Sigmoid colon (tissue), 6 donors: ENCODE measurements at regions not wholly inside any gene's neighbourhood (a gene's known extent, or its start where the extent isn't known, plus 50 kb on each side); places are given as distances from the start of the nearest gene placed in this dataset.

Experiments
- DNase-seq: peaks from one replicate; pipeline ENCODE4 v3.0.0-alpha.2; 2019
- H3K27ac ChIP-seq, 4 donors: fragments of 200-600 bp; sonication (generic); one replicate each; pipeline ENCODE4 v1.5.1; 2016 to 2019; ENCODE audit warnings: mild to moderate bottlenecking in 1 of 4
- H3K27me3 ChIP-seq, 3 donors: fragments of 200-600 bp; sonication (generic); one replicate each; pipeline ENCODE4 v1.5.1; 2019; ENCODE audit warnings: mild to moderate bottlenecking in 1 of 3
- H3K36me3 ChIP-seq, 4 donors: fragments of 200-600 bp; sonication (generic); one replicate each; pipeline ENCODE4 v1.5.1; 2016 to 2019
- H3K4me1 ChIP-seq, 4 donors: fragments of 200-600 bp; sonication (generic); one replicate each; pipeline ENCODE4 v1.5.1; 2017 to 2019
- H3K4me3 ChIP-seq, 4 donors: fragments of 200-600 bp; sonication (generic); one replicate each; pipeline ENCODE4 v1.5.1; 2017 to 2019; ENCODE audit warnings: mild to moderate bottlenecking in 2 of 4, moderate library complexity in 1 of 4
- H3K9me3 ChIP-seq, 4 donors: fragments of 200-600 bp in 3 of 4; sonication (generic) in 3 of 4; one replicate each; pipeline versions ENCODE4 v1.5.1 to v1.6.1; 2013 to 2019
- EP300 ChIP-seq, 4 donors: sonication (generic); formaldehyde crosslinking; IDR thresholded peaks; one replicate each; pipeline ENCODE4 v1.6.1; 2017; ENCODE audit warnings: antibody characterized with exemption in 4 of 4
- POLR2A ChIP-seq, 2 donors: fragments of 450-650 bp; IDR thresholded peaks; one replicate each; pipeline ENCODE4 v1.6.1; 2016; ENCODE audit warnings: antibody characterized with exemption in 2 of 2, mild to moderate bottlenecking in 2 of 2, moderate library complexity in 2 of 2
- POLR2AphosphoS5 ChIP-seq, 4 donors: sonication (generic); formaldehyde crosslinking; IDR thresholded peaks; one replicate each; pipeline ENCODE4 v1.6.1; 2017; ENCODE audit warnings: antibody characterized with exemption in 4 of 4
- WGBS, 2 donors: extraction: QIAGEN DNeasy Blood & Tissue Kit; methylation state at CpG; one replicate each; pipeline ENCODE4 v1.1.7; 2013; 5-methylcytosine and 5-hydroxymethylcytosine counted together
- intact Hi-C: fragments of 100-400 bp; cut with DNase I; formaldehyde crosslinking; loops from one replicate; pipeline ENCODE4 v1.15.1; 2023
- TF ChIP-seq, protein P1 (sequence below), 4 experiments: fragments of 450-650 bp in 3 of 4; fragments of 200-600 bp in 1 of 4; IDR thresholded peaks; one replicate each; pipeline ENCODE4 v1.5.1; 2016 to 2019; ENCODE audit warnings: antibody characterized with exemption in 4 of 4, mild to moderate bottlenecking in 3 of 4, moderate library complexity in 2 of 4
- donor health status: healthy with polysubstance abuse.
- donor health status: healthy.

DNA sequence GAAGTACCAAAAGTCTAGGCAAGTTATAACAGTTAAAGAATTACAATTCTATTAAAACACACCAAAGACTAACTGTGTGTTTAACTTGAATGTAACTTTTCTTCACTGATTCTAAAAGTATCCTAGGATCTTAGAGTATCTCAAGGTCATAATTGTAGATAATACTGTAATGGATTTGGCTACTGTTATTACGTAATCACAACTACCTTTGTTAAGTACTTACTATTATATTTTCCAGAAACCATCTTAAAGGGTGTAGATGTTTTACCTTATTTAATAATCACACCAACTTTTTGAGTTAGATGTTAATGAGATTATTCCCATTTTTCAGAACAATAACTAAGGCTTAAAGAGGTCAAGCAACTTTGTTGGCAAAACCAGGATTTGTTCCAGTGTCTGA is 161.3 kb upstream of the REG3A start:
- intact Hi-C loops: no loop called here

DNA sequence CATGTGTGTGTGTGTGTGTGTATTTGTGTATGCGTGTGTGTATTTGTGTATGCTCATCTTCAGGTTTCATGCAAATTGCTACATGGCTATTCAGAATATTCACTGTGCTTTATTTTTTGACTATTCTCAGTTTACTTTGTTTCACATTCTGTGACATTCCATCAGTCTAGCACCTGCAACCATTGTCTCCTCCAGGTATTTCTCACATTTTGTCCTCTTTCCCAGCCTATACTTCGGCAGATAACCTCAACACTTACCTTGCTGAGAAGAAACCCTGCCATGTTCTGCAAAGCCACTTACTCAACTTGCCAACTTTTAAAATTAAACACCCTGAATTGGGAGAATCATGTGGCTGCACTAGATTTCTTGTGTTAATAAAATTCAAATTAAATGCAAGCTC is 135.4 kb upstream of the REG3A start:
- Histone ChIP-seq H3K36me3 (no peaks in the 10 kb centered on the region), H3K27me3 (no peaks in the 10 kb centered on the region), H3K27ac (no peak overlapping the region), H3K4me1 (no peaks in the 10 kb centered on the region), H3K9me3 (no peaks in the 10 kb centered on the region), H3K4me3 (no peak overlapping the region)
- TF ChIP-seq, protein P1, sequence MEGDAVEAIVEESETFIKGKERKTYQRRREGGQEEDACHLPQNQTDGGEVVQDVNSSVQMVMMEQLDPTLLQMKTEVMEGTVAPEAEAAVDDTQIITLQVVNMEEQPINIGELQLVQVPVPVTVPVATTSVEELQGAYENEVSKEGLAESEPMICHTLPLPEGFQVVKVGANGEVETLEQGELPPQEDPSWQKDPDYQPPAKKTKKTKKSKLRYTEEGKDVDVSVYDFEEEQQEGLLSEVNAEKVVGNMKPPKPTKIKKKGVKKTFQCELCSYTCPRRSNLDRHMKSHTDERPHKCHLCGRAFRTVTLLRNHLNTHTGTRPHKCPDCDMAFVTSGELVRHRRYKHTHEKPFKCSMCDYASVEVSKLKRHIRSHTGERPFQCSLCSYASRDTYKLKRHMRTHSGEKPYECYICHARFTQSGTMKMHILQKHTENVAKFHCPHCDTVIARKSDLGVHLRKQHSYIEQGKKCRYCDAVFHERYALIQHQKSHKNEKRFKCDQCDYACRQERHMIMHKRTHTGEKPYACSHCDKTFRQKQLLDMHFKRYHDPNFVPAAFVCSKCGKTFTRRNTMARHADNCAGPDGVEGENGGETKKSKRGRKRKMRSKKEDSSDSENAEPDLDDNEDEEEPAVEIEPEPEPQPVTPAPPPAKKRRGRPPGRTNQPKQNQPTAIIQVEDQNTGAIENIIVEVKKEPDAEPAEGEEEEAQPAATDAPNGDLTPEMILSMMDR (IDR thresholded peaks at IDR 0.05): no peak
- TF ChIP-seq POLR2A (IDR thresholded peaks at IDR 0.05) (no peak), EP300 (IDR thresholded peaks at IDR 0.05) (no peak)
- DNase-seq: no peak
- intact Hi-C loops: no loop called here
- 65 to 72% methylated on average over 2 of the region's 2 CpGs for WGBS, 2 donors

More for the DNA sequence above, 161.3 kb upstream of the REG3A start:
- H3K36me3 ChIP-seq: no peaks in the 10 kb centered on the region
- WGBS, 2 donors: 93 to 95% methylated on average over 1 of the region's 1 CpG
- no peaks in the 10 kb centered on the region for H3K9me3 ChIP-seq
- no peak for DNase-seq
- no peaks in the 10 kb centered on the region for H3K27me3 ChIP-seq
- no peak overlapping the region for H3K4me3 ChIP-seq
- no peaks in the 10 kb centered on the region for H3K4me1 ChIP-seq
- no peak overlapping the region for H3K27ac ChIP-seq
- TF ChIP-seq, protein P1 (IDR thresholded peaks at IDR 0.05): no peak
- TF ChIP-seq EP300 (IDR thresholded peaks at IDR 0.05) (no peak), POLR2A (IDR thresholded peaks at IDR 0.05) (no peak), POLR2AphosphoS5 (IDR thresholded peaks at IDR 0.05) (no peak)

DNA sequence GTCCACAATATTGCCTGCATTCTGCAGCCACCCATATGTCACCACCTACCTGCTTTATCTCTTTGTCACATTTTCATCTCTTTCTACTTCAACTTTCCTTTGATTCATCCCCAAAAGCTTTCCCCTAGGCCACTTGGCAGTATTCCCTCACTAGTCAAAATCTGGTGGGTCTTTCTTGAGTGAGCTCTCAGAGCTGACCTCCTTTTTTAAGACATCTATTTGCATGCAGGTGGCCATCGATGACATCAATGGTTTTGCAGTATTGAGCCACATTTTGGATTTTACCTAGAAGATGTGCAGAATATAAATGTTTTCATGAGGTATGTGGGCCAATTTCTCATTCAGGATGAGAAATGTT is 133.4 kb upstream of the REG3A start:
- Histone ChIP-seq H3K9me3 (no peaks in the 10 kb centered on the region), H3K4me1 (no peaks in the 10 kb centered on the region), H3K27me3 (no peaks in the 10 kb centered on the region), H3K27ac (no peak overlapping the region), H3K4me3 (no peak overlapping the region), H3K36me3 (no peaks in the 10 kb centered on the region)
- intact Hi-C loops: no loop called here
- WGBS, 2 donors: 75 to 88% methylated on average over 1 of the region's 1 CpG
- DNase-seq: no peak
- no peak for TF ChIP-seq POLR2A (IDR thresholded peaks at IDR 0.05)
- no peak for TF ChIP-seq EP300 (IDR thresholded peaks at IDR 0.05)
- TF ChIP-seq, protein P1 (IDR thresholded peaks at IDR 0.05): no peak
- TF ChIP-seq POLR2AphosphoS5 (IDR thresholded peaks at IDR 0.05): no peak

DNA sequence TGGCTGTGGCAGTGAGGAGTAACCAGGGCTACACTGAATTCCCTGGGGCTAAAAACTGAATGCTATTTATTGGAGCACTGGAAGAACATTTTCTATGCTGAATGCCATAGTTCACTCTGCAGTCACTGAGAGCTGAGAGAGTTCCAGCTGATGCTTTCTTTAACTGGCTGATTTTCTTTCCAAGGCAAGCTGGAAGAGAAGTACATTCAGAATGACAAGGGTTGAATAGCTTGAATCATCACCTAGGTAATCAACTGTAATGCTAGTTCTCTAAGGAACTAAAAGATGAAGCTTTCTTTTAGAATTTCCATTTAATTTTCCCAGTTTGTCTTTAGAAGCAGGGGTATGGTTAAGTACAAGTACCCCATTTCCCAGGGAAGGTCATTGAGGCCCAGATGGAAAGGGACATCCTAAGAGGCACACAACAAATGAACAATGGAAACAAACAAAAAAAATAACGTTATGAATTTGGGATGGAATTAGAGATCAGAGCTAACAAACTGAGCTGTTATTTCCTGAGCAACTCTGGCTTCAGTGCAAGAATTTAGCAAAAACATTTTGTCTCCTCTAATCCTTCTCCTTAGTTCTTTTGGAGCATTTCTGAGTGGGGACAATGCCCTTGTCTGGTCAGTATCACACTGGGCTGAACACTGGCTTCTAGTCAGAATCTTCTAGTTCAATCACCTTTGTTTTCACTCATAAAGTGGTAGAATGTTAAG is 132.8 kb upstream of the REG3A start:
- intact Hi-C loops: no loop called here
- Histone ChIP-seq H3K36me3 (no peaks in the 10 kb centered on the region), H3K27me3 (no peaks in the 10 kb centered on the region), H3K9me3 (no peaks in the 10 kb centered on the region), H3K27ac (no peak overlapping the region), H3K4me1 (no peaks in the 10 kb centered on the region), H3K4me3 (no peak overlapping the region)
- TF ChIP-seq POLR2A (IDR thresholded peaks at IDR 0.05) (no peak), EP300 (IDR thresholded peaks at IDR 0.05) (no peak)
- TF ChIP-seq, protein P1 (IDR thresholded peaks at IDR 0.05): no peak
- 32 to 53% methylated on average over 1 of the region's 1 CpG for WGBS, 2 donors
- DNase-seq: no peak

DNA sequence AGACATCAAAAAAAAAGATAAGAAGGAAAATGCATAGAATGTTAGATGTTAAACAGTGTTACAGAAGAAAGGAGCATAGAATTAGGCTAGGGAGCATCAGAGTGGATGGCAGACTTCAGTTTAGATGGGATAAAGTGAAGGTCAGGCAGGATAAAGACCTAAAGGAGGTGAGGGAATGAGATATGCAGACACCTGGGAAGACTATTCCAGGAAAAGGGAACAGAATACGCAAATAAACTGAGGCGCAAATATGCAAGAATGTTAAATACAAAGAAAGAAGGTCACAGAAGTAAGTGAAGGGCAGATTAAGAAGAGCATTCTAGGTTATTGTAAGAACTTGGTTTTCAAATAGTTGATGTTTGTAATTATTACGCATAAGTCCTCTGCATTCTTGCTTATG is 116.3 kb upstream of the REG3A start:
- Histone ChIP-seq H3K36me3 (no peaks in the 10 kb centered on the region), H3K9me3 (peaks cover 0 to 2% (median 0%) of the 10 kb centered on the region in 4 donors), H3K4me1 (no peaks in the 10 kb centered on the region), H3K4me3 (no peak overlapping the region), H3K27me3 (no peaks in the 10 kb centered on the region), H3K27ac (no peak overlapping the region)
- TF ChIP-seq EP300 (IDR thresholded peaks at IDR 0.05): no peak
- intact Hi-C loops: no loop called here
- no peak for DNase-seq
- 89 to 95% methylated on average over 3 of the region's 3 CpGs for WGBS, 2 donors
